ENCODE measurements at regions not wholly inside any gene's neighbourhood (a gene's known extent, or its start where the extent isn't known, plus 50 kb on each side); places are given as distances from the start of the nearest gene placed in this dataset.

DNA sequence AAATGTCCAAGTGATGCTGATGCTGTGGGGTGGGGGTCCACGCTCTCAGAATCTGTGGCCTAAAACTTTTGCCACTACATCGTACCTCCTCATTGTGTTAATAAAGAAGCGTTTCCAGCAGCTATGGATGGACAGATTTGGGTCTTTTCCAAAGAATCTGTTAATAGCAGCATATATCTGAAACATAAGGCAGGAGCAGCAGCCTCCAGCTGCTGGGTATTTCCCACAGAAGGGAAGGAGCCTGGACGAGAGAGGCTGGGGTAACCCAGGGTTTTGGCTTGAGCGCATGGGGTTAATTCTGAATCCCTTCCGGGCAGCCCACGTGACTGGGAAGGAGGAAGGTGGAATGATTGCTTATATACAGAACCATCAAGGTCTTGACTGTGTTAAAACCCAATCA is 332.4 kb downstream of the BCOR start:
- Histone ChIP-seq H3K79me2 (ENCODE audit: insufficient read depth) (no peaks in the 10 kb centered on the region), H3K36me3 (ENCODE audit: low read depth) (no peaks in the 10 kb centered on the region), H3K9me2 (ENCODE audit: insufficient read depth) (no peaks in the 10 kb centered on the region), H2AFZ (no peak overlapping the region), H3F3A (ENCODE audit: insufficient read depth) (no peaks in the 10 kb centered on the region), H3K9ac (no peak overlapping the region), H4K20me1 (ENCODE audit: insufficient read depth) (no peaks in the 10 kb centered on the region), H3K9me3 (ENCODE audit: low read depth) (no peaks in the 10 kb centered on the region), H3K27me3 (replicated peaks; ENCODE audit: insufficient read depth) (no peaks in the 10 kb centered on the region), H3K27ac (no peak overlapping the region), H3K4me3 (no peak overlapping the region), H3K4me2 (ENCODE audit: unreplicated experiment) (no peak overlapping the region), H3K4me1 (ENCODE audit: insufficient read depth) (no peaks in the 10 kb centered on the region)
- 79 to 83% methylated on average over 7 of the region's 7 CpGs for WGBS, 2 experiments (ENCODE audit: low coverage in 1 of 2, low lambda C conversion rate in 2 of 2, missing lambda C conversion rate in 2 of 2)
- in situ Hi-C loops (cut with MboI): no loop called here
- no peak for DNase-seq
- no peak for TF ChIP-seq EZH2phosphoT487 (IDR thresholded peaks at IDR 0.05; ENCODE audit: insufficient read depth, low read depth)
- no peak for TF ChIP-seq EZH2 (IDR thresholded peaks at IDR 0.05; ENCODE audit: insufficient read depth, poor library complexity, severe bottlenecking)

DNA sequence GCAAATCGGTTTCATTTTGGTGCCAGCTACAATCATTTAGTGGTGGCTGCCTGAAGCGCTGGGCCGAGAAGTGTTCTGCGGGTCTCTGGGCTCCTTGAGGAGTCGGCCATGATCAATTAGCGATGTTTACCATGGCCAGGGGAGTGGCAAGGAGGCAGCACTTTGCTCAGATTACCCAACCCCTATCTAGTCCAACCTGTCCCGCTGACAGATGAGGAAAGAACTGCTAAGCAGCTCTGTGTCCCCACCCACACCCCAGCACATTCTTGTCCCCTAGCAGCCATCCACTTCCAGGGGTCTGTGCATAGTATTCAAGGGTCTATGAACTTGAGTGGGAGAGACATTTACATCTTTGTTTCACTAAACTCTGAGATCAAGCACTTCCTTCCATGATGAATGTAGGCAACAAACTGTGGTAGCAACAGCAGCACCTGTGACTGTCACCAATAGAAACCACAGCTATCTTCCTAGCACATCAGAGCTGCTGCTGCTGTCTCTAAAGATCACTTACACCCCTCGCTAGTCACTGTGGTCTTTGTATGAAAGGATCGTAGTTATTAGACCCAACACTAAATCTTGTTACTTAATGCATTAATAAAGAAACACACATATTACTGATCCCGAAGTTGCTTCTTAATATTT is 331.6 kb downstream of the BCOR start:
- Histone ChIP-seq H3F3A (ENCODE audit: insufficient read depth) (no peaks in the 10 kb centered on the region), H3K27me3 (replicated peaks; ENCODE audit: insufficient read depth) (no peaks in the 10 kb centered on the region), H3K9me2 (ENCODE audit: insufficient read depth) (no peaks in the 10 kb centered on the region), H3K9ac (no peak overlapping the region), H2AFZ (no peak overlapping the region), H3K9me3 (ENCODE audit: low read depth) (no peaks in the 10 kb centered on the region), H3K27ac (no peak overlapping the region), H3K4me2 (ENCODE audit: unreplicated experiment) (no peak overlapping the region), H3K4me3 (no peak overlapping the region), H4K20me1 (ENCODE audit: insufficient read depth) (no peaks in the 10 kb centered on the region), H3K4me1 (ENCODE audit: insufficient read depth) (no peaks in the 10 kb centered on the region), H3K36me3 (ENCODE audit: low read depth) (no peaks in the 10 kb centered on the region), H3K79me2 (ENCODE audit: insufficient read depth) (no peaks in the 10 kb centered on the region)
- no peak for DNase-seq
- 95% methylated on average over 10 of the region's 10 CpGs for WGBS, 2 experiments (ENCODE audit: low coverage in 1 of 2, low lambda C conversion rate in 2 of 2, missing lambda C conversion rate in 2 of 2)
- in situ Hi-C loops (cut with MboI): no loop called here
- TF ChIP-seq EZH2 (IDR thresholded peaks at IDR 0.05; ENCODE audit: insufficient read depth, poor library complexity, severe bottlenecking): no peak
- TF ChIP-seq EZH2phosphoT487 (IDR thresholded peaks at IDR 0.05; ENCODE audit: insufficient read depth, low read depth): no peak

DNA sequence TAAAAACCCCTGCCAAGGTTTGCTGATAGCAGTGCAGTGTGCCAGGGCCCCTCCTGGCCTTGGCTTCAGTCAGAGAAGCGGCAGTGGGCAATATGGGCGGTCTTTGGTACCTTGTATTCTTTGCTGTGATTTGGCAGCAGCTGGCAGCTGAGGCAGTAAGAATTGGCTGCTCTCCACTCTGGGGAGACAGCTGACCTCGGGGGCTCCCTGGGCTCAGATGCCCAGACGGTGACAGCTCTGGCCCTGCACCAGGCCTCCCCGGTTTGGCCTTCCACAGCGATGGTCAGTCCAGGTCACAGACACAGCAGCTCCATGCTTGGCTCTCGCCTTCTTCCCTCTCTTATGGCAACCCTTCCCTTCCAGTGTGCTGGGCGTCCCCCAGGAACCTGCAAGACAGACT is 330.9 kb downstream of the BCOR start:
- H3K36me3 ChIP-seq (ENCODE audit: low read depth): no peaks in the 10 kb centered on the region
- no peak overlapping the region for H3K27ac ChIP-seq
- 67 to 83% methylated on average over 1 to 3 of the region's 8 CpGs for WGBS, 2 experiments (ENCODE audit: low coverage in 1 of 2, low lambda C conversion rate in 2 of 2, missing lambda C conversion rate in 2 of 2)
- H3K9ac ChIP-seq: no peak overlapping the region
- no peaks in the 10 kb centered on the region for H3K27me3 ChIP-seq (replicated peaks; ENCODE audit: insufficient read depth)
- H3K4me1 ChIP-seq (ENCODE audit: insufficient read depth): no peaks in the 10 kb centered on the region
- H3K79me2 ChIP-seq (ENCODE audit: insufficient read depth): no peaks in the 10 kb centered on the region
- no peaks in the 10 kb centered on the region for H3K9me2 ChIP-seq (ENCODE audit: insufficient read depth)
- no peak overlapping the region for H3K4me2 ChIP-seq (ENCODE audit: unreplicated experiment)
- no peak overlapping the region for H2AFZ ChIP-seq
- TF ChIP-seq EZH2phosphoT487 (IDR thresholded peaks at IDR 0.05; ENCODE audit: insufficient read depth, low read depth) (no peak), EZH2 (IDR thresholded peaks at IDR 0.05; ENCODE audit: insufficient read depth, poor library complexity, severe bottlenecking) (no peak)
- in situ Hi-C loops (cut with MboI): no loop called here
- no peaks in the 10 kb centered on the region for H4K20me1 ChIP-seq (ENCODE audit: insufficient read depth)
- no peak overlapping the region for H3K4me3 ChIP-seq
- no peaks in the 10 kb centered on the region for H3K9me3 ChIP-seq (ENCODE audit: low read depth)
- no peaks in the 10 kb centered on the region for H3F3A ChIP-seq (ENCODE audit: insufficient read depth)
- no peak for DNase-seq

DNA sequence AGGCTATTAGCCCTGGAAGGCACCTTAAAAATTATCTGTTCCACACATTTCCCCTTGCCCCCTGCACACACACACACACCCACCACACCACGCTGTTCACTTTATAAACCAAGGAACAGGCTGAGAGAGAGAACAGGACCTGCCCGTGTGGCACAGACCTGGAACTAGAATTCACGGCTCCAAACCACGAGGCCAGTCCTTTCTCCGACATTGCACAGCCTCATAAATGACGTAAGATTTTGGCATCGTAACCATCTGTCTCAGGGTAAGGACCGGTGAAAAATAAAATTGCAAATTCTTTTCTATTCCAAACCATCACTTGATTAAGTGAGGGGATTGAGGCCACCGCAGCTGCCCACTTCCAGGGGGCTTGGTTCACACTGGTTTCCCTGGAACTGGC is 330.3 kb downstream of the BCOR start:
- H3K9me2 ChIP-seq (ENCODE audit: insufficient read depth): no peaks in the 10 kb centered on the region
- no peak overlapping the region for H3K4me2 ChIP-seq (ENCODE audit: unreplicated experiment)
- in situ Hi-C loops (cut with MboI): no loop called here
- no peaks in the 10 kb centered on the region for H3K4me1 ChIP-seq (ENCODE audit: insufficient read depth)
- TF ChIP-seq EZH2phosphoT487 (IDR thresholded peaks at IDR 0.05; ENCODE audit: insufficient read depth, low read depth) (no peak), EZH2 (IDR thresholded peaks at IDR 0.05; ENCODE audit: insufficient read depth, poor library complexity, severe bottlenecking) (no peak)
- 23 to 24% methylated on average over 8 to 9 of the region's 9 CpGs for WGBS, 2 experiments (ENCODE audit: low coverage in 1 of 2, low lambda C conversion rate in 2 of 2, missing lambda C conversion rate in 2 of 2)
- H4K20me1 ChIP-seq (ENCODE audit: insufficient read depth): no peaks in the 10 kb centered on the region
- H3F3A ChIP-seq (ENCODE audit: insufficient read depth): no peaks in the 10 kb centered on the region
- no peaks in the 10 kb centered on the region for H3K27me3 ChIP-seq (replicated peaks; ENCODE audit: insufficient read depth)
- no peak overlapping the region for H3K4me3 ChIP-seq
- H3K9me3 ChIP-seq (ENCODE audit: low read depth): no peaks in the 10 kb centered on the region
- H3K79me2 ChIP-seq (ENCODE audit: insufficient read depth): no peaks in the 10 kb centered on the region
- no peak overlapping the region for H2AFZ ChIP-seq
- H3K27ac ChIP-seq: no peak overlapping the region
- peak; percentile 40 for DNase-seq
- no peak overlapping the region for H3K9ac ChIP-seq
- no peaks in the 10 kb centered on the region for H3K36me3 ChIP-seq (ENCODE audit: low read depth)

DNA sequence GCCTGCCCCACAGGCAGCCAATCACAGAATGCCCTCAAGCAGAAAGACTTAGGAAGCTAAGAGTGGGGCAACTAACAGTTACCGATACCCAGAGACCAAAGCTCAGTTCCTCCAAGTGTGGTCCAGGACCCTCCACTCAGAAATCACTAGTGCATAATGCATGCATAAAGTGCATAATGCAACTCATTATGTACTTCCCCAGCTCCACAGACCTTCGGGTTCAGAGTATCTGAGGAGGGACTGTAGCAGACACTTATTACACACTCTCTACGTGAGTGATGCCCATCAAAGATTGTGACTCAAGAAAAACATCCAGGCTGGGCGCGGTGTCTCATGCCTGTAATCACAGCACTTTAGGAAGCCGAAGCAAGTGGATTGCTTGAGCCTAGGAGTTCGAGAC is 328.0 kb downstream of the BCOR start:
- 95 to 99% methylated on average over 6 to 7 of the region's 7 CpGs for WGBS, 2 experiments (ENCODE audit: low coverage in 1 of 2, low lambda C conversion rate in 2 of 2, missing lambda C conversion rate in 2 of 2)
- H2AFZ ChIP-seq: no peak overlapping the region

More for the DNA sequence above, 328.0 kb downstream of the BCOR start:
- no peak overlapping the region for H3K4me3 ChIP-seq
- H3K4me2 ChIP-seq (ENCODE audit: unreplicated experiment): no peak overlapping the region
- no peak overlapping the region for H3K9ac ChIP-seq
- H3K4me1 ChIP-seq (ENCODE audit: insufficient read depth): no peaks in the 10 kb centered on the region
- no peaks in the 10 kb centered on the region for H3K79me2 ChIP-seq (ENCODE audit: insufficient read depth)
- no peaks in the 10 kb centered on the region for H4K20me1 ChIP-seq (ENCODE audit: insufficient read depth)
- in situ Hi-C loops (cut with MboI): no loop called here
- H3K27ac ChIP-seq: no peak overlapping the region
- no peak for TF ChIP-seq EZH2phosphoT487 (IDR thresholded peaks at IDR 0.05; ENCODE audit: insufficient read depth, low read depth)
- TF ChIP-seq EZH2 (IDR thresholded peaks at IDR 0.05; ENCODE audit: insufficient read depth, poor library complexity, severe bottlenecking): no peak
- no peaks in the 10 kb centered on the region for H3K9me3 ChIP-seq (ENCODE audit: low read depth)
- no peaks in the 10 kb centered on the region for H3F3A ChIP-seq (ENCODE audit: insufficient read depth)
- no peaks in the 10 kb centered on the region for H3K9me2 ChIP-seq (ENCODE audit: insufficient read depth)
- H3K27me3 ChIP-seq (replicated peaks; ENCODE audit: insufficient read depth): no peaks in the 10 kb centered on the region
- no peaks in the 10 kb centered on the region for H3K36me3 ChIP-seq (ENCODE audit: low read depth)
- DNase-seq: no peak
